ENCODE measurements at regions not wholly inside any gene's neighbourhood (a gene's known extent, or its start where the extent isn't known, plus 50 kb on each side); places are given as distances from the start of the nearest gene placed in this dataset.

- no peaks in the 10 kb centered on the region for H3K9me3 ChIP-seq
- FAIRE-seq = no peak
- ChIA-PET POLR2A (no interaction called here), CTCF (no interaction called here)
- H3K4me3 ChIP-seq = no peak overlapping the region
- H3K4me1 ChIP-seq = no peaks in the 10 kb centered on the region
- H3K4me2 ChIP-seq = no peak overlapping the region
- no peak for ATAC-seq
- TF ChIP-seq BCL3 (IDR thresholded peaks at IDR 0.05) (no peak), ZC3H11A (IDR thresholded peaks at IDR 0.05) (no peak), POLR2A (IDR thresholded peaks at IDR 0.05; ENCODE audit: low read length) (no peak), NPAS2 (CRISPR knock-in tag; IDR thresholded peaks at IDR 0.05; ENCODE audit: borderline replicate concordance) (no peak), E2F6 (IDR thresholded peaks at IDR 0.05; ENCODE audit: borderline replicate concordance, low read depth) (no peak), TP53 (CRISPR knock-in tag; IDR thresholded peaks at IDR 0.05) (no peak), ZSCAN20 (CRISPR knock-in tag; IDR thresholded peaks at IDR 0.05) (no peak), HEYL (CRISPR knock-in tag; IDR thresholded peaks at IDR 0.05) (no peak), GATA3 (IDR thresholded peaks at IDR 0.05; ENCODE audit: borderline replicate concordance) (no peak), SREBF2 (IDR thresholded peaks at IDR 0.05) (no peak), ELK1 (IDR thresholded peaks at IDR 0.05; ENCODE audit: low read depth, low read length) (no peak), MAZ (IDR thresholded peaks at IDR 0.05; ENCODE audit: borderline replicate concordance, low read depth, low read length) (no peak), NFE2L2 (conservative IDR thresholded peaks at IDR 0.05; ENCODE audit: low read length) (no peak)
- no peak overlapping the region for H3K27ac ChIP-seq
- WGBS (ENCODE audit: missing lambda C conversion rate) = 7% methylated on average over 1 of the region's 1 CpG
- DNase-seq (ENCODE audit: low read depth in 1 of 2, low spot score in 1 of 2) = no peak
Measured at GRCh38 chr5:84825606-84826005, 440.9 kb upstream of the EDIL3 start.

GRCh38 chr5:84821924-84822323, 437.2 kb upstream of the EDIL3 start:
- no peaks in the 10 kb centered on the region for H3K9me3 ChIP-seq
- TF ChIP-seq HOXA7 (CRISPR knock-in tag; IDR thresholded peaks at IDR 0.05) (no peak), GATA3 (IDR thresholded peaks at IDR 0.05; ENCODE audit: borderline replicate concordance) (no peak), PHF8 (IDR thresholded peaks at IDR 0.05; ENCODE audit: borderline replicate concordance, low read depth) (no peak), POLR2AphosphoS2 (conservative IDR thresholded peaks at IDR 0.05; ENCODE audit: low read length) (no peak), JUN (IDR thresholded peaks at IDR 0.05) (no peak)
- no peak overlapping the region for H3K4me3 ChIP-seq
- no peaks in the 10 kb centered on the region for H3K4me1 ChIP-seq
- CTCF ChIA-PET = no interaction called here
- no peak for DNase-seq (ENCODE audit: low read depth in 1 of 2, low spot score in 1 of 2)
- H3K27ac ChIP-seq = no peak overlapping the region
- H3K4me2 ChIP-seq = no peak overlapping the region
- POLR2A ChIA-PET = no interaction called here
- no peak for ATAC-seq
- 6% methylated on average over 3 of the region's 3 CpGs for WGBS (ENCODE audit: missing lambda C conversion rate)
- FAIRE-seq = no peak

- no peaks in the 10 kb centered on the region for H3K9me3 ChIP-seq
- H3K27ac ChIP-seq = no peak overlapping the region
- H3K4me1 ChIP-seq = no peaks in the 10 kb centered on the region
- TF ChIP-seq ELK1 (IDR thresholded peaks at IDR 0.05; ENCODE audit: low read depth, low read length) = no peak
- no peak for TF ChIP-seq ESRRA (IDR thresholded peaks at IDR 0.05; ENCODE audit: borderline replicate concordance, low read length)
- no peak for TF ChIP-seq NR3C1 (IDR thresholded peaks at IDR 0.05)
- ATAC-seq = no peak
- no peak for DNase-seq (ENCODE audit: low read depth in 1 of 2, low spot score in 1 of 2)
- no peak overlapping the region for H3K4me2 ChIP-seq
- FAIRE-seq = no peak
- CTCF ChIA-PET = no interaction called here
- POLR2A ChIA-PET = no interaction called here
- no peak overlapping the region for H3K4me3 ChIP-seq
- 43% methylated on average over 5 of the region's 5 CpGs for WGBS (ENCODE audit: missing lambda C conversion rate)
Measured at GRCh38 chr5:84817953-84818352, 433.3 kb upstream of the EDIL3 start.
